ENCODE measurements at regions not wholly inside any gene's neighbourhood (a gene's known extent, or its start where the extent isn't known, plus 50 kb on each side); places are given as distances from the start of the nearest gene placed in this dataset.

GRCh38 chr14:61129168-61129745, 148.2 kb downstream of the SLC38A6 start:
- DNase-seq: no peak

GRCh38 chr14:61128382-61129167, 147.5 kb downstream of the SLC38A6 start:
- DNase-seq: no peak

- no peak for DNase-seq
Observed at GRCh38 chr14:61126603-61127498, 145.8 kb downstream of the SLC38A6 start.

GRCh38 chr14:61125867-61126572, 145.0 kb downstream of the SLC38A6 start:
- peak; percentile 56 for DNase-seq

DNA sequence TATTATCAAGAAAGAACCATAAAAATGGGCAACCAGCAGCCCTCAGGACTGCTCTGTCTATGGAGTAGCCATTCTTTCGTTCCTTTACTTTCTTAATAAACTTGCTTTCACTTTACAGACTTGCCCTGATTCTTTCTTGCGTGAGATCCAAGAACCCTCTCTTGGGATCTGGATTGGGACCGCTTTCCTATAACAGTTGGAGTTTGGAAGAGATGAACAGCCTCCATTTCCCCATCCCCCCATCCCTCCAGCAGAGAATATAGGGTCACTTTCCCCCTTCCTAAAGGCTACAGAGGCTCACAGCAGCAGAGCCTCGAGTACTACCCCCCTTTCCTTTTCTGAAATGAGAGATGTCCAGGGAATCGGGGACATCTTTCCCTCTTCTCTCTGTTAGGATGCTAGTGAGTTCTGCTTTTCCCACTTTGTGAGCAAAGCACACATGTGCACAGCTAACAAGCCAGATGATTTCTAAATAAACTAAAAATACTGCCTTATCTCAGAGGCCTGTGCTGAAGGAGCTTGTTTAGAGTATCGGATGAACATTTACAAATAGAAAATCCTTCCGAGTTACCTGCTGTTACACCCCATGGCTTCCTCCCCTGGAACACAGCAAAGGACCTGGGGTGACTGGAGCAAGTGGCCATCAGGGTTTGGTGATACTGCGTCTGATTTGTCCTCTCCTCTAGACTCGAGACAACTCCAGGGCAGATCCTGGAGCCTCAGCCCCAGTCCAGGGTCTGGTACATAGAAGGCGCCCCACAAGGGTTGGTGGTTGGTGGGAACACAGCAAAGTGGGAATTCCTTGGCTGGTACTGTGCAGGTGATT, 144.2 kb downstream of the SLC38A6 start:
- no peak for DNase-seq

DNA sequence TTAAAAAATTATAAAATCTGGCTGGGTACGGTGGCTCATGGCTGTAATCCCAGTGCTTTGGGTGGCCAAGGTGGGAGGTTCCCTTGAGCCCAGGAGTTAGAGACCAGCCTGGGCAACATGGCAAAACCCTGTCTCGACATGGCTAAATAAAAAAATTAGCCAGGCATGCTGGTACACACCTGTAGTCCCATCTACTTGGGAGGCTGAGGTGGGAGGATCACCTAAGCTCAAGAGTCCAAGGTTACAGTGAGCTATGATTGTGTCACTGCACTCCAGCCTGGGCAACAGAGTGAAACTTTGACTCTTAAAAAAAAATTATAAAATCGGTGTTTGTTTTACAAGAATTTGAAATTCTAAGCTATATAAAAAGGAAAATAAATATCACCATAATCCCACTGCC, 141.8 kb downstream of the SLC38A6 start:
- no peak for DNase-seq

DNA sequence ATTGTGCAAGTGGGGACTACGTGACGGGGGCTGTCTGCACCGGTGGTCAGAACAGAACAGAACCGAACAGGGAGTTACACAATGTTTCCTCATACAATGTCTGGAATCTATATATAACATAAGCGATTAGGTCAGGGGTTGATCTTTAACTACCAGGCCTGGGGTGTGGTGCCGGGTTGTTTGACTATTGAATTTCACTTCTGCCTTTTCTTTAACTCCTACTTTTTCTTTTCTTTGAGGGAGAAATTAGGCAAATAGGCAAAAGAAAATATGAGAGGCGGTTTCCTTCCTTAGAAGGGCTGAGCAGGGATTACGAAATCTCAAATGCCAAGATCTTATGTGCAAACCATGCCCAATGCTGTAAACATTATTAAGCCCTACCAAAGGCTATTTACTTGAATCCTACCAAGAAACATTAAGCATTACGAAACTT, 140.3 kb downstream of the SLC38A6 start:
- no peak for DNase-seq

DNA sequence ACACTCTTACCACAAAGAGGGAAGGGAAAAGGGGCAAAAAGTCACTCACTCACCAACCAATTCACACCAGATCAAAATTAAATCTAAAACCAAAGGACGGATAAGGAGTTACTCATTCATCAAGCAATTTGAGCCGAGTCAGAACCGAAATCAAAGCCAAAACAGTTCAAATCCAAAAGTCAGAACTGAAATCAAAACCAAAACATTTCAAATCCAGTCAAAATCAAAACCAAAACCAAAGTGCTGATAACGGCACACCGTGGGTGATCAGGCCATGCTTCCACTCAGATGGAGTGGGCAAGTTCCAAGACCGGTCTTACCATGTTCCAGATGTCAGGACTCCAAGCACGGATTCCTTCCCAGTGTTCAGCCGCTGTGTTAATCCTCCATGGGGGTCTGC, 139.5 kb downstream of the SLC38A6 start:
- DNase-seq: no peak

GRCh38 chr14:61119006-61119405, 138.0 kb downstream of the SLC38A6 start:
- DNase-seq: no peak

GRCh38 chr14:61116369-61116768, 135.3 kb downstream of the SLC38A6 start:
- no peak for DNase-seq

DNA sequence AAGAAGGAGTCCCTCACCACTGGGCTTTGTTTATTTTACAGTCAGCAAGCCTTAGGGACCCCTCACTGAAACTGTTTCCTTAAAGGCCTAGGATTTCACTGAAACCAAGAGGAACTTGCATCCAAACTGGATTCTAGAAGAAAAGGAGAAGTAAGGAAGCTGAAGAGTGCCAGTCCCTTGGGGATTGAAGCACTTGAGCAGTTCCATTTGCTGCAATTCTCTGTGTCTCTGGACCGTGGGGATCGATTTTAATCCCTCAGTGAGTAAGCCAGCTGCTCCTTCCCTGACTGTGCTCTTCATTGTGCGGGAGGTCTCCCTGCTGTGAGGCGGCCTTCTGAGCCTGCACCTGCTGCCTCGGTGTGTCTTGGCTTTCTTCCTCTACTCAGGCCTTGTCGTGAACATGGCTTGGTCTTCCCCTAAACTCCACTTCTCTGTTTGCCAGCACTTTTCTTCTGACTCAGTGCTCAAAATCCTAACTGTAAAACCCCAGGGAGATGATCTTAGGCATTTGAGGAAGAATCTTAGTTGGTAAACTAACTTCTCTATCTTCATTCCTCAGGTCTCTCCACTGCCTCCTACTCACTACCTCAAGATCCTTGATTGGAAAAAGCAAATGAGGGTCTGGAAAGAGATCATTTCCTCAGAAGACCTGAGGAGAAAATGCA, 132.6 kb downstream of the SLC38A6 start:
- no peak for DNase-seq

DNA sequence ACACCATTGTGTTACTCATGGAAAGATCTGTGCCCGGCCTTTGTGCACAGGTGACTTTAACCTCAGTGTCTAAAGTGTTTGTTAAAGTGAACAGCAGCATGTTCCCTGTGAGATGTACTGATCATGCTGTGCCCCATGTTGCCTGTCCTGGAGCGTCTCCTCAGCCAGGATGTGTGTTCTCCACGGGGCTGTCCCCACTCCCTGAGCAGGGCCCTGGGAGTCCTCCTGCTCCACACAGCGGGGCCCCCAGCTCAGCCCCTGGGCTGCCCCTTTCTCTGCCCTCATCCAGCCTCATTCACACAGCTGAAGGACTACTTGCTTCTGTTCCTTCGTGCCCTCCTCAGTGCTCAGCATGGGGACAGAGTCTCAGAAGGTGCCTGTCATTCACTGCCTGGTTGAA, 131.5 kb downstream of the SLC38A6 start:
- DNase-seq: no peak

GRCh38 chr14:61111731-61112130, 130.7 kb downstream of the SLC38A6 start:
- no peak for DNase-seq

DNA sequence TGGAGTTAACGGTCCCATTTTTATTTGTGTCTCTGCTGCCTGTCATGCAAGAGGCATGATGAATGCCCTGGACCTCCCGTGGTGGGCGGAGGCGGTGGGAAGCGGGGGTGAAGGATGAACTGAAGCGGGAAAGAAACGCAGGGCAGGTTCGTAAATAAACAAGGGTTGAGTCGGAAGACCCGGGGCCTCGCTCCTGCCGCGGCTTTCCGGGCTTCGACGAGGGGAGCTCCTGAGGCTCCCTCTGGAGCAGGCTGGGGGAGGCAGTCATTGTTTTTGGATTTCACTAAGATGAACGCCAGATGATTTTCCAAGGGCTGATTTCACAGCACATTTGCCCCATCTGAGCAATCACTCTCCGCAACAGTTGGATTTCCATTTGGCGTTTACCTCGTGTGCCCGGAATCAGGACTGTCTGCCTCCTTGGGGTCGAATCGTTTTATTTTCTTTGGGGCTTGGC, 130.2 kb downstream of the SLC38A6 start:
- peak; percentile 60 for DNase-seq

- DNase-seq: no peak
Observed at GRCh38 chr14:61110316-61111082, 129.5 kb downstream of the SLC38A6 start.

- DNase-seq: no peak
Observed at GRCh38 chr14:61109288-61109687, 128.2 kb downstream of the SLC38A6 start.

DNA sequence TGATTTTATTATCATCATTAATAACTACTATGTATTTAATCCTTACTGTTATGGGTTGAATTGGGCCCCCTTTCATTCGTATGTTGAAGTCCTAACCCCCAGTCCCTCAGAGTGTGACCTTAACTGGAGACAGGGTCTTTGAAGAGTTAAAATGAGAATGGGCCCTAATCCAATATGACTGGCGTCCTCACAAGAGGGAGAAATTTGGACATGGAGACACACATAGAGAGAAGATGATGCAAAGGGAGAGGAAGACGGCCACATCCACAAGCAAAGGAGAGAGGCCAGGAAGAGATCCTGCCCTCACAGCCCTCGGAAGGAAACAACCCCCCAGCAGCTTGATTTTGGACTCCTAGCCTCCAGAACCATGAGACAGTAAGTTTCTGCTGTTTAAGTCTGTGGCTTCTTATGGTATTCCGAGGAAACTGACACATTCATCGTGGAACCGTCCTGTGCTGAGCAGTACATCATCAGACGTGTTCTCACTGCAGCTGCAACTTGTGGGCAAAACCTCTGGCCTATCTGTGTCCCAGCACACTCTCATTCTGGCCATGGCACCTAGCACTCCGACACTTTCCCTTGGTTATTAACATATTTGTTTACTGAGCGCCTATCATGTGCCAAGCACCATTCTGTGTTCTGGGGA, 127.6 kb downstream of the SLC38A6 start:
- no peak for DNase-seq

- DNase-seq: no peak
Observed at GRCh38 chr14:61107869-61108493, 126.9 kb downstream of the SLC38A6 start.

GRCh38 chr14:61106959-61107641, 126.1 kb downstream of the SLC38A6 start:
- DNase-seq: peak; percentile 84

Data from left hindlimb (tissue), 1 donor.